BE2C (cell line): ENCODE measurements at regions not wholly inside any gene's neighbourhood (a gene's known extent, or its start where the extent isn't known, plus 50 kb on each side); places are given as distances from the start of the nearest gene placed in this dataset.

Source experiments
- DNase-seq: peaks from one replicate; pipeline ENCODE4 v3.0.0-alpha.2; 2020
- H3K27me3 ChIP-seq: fragments of 250-450 bp; sonication (Bioruptor Pico); 2 replicates; pipeline ENCODE4 v1.5.1; 2020; ENCODE audit warnings: mild to moderate bottlenecking
- H3K36me3 ChIP-seq: fragments of 250-450 bp; sonication (Bioruptor Pico); 2 replicates; pipeline ENCODE4 v1.5.1; 2020; ENCODE audit warnings: mild to moderate bottlenecking
- H3K4me1 ChIP-seq: fragments of 250-450 bp; sonication (Bioruptor Pico); 2 replicates; pipeline ENCODE4 v1.5.1; 2020
- H3K4me3 ChIP-seq: 2 replicates; pipeline ENCODE4 v1.5.1; 2011; ENCODE audit warnings: low read depth, low read length
- H3K9me3 ChIP-seq: fragments of 250-450 bp; sonication (Bioruptor Pico); 2 replicates; pipeline ENCODE4 v1.5.1; 2020
- TF ChIP-seq, protein P1 (sequence below): IDR thresholded peaks from 2 replicates; pipeline ENCODE4 v1.5.1; 2012; ENCODE audit warnings: mild to moderate bottlenecking, low read depth, low read length

DNA sequence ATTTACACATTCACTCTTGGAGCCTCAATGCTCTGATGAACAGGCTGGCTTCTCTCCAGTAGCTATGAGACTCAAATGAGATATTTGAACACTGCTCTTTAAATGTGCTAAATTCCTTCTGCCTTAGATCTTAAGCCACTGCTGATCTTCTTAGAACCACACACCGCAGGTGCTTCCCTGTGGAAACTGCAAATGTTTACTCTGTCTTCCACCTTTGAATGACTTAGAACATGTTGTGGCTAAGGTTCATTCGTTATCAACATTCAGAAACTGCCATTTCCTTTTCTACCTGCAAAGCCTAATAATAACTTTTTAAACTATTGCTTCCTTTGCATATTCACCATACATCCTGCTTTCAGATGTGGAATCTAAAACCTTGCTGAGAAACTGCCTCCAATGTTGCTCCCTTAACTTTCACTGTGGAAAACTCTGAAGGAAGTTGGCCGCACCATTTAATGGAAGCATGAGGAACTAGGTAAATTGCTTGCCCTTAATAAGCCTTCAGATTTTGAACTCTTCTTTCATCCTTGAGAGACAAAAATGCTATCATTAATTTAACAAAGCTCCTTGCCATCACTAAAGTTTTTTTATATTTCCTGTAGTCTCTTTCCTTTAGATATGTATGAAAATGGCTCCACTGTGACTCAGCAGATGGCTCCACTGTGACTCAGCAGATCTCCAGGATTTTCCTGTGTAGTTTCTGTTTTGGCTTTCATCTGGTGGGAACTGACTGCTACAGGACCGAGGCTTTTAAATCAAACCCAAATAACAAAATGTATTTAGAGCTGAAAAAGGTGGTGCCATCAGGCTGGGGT, 143.8 kb downstream of the TNFSF18 start:
- Histone ChIP-seq H3K36me3 (no peaks in the 10 kb centered on the region), H3K4me1 (no peaks in the 10 kb centered on the region; the same call in none of the 2 replicates), H3K9me3 (peaks cover 3% of the 10 kb centered on the region; the same call in 1 of the 2 replicates), H3K4me3 (no peak overlapping the region), H3K27me3 (no peaks in the 10 kb centered on the region)
- no peak for DNase-seq
- TF ChIP-seq, protein P1, sequence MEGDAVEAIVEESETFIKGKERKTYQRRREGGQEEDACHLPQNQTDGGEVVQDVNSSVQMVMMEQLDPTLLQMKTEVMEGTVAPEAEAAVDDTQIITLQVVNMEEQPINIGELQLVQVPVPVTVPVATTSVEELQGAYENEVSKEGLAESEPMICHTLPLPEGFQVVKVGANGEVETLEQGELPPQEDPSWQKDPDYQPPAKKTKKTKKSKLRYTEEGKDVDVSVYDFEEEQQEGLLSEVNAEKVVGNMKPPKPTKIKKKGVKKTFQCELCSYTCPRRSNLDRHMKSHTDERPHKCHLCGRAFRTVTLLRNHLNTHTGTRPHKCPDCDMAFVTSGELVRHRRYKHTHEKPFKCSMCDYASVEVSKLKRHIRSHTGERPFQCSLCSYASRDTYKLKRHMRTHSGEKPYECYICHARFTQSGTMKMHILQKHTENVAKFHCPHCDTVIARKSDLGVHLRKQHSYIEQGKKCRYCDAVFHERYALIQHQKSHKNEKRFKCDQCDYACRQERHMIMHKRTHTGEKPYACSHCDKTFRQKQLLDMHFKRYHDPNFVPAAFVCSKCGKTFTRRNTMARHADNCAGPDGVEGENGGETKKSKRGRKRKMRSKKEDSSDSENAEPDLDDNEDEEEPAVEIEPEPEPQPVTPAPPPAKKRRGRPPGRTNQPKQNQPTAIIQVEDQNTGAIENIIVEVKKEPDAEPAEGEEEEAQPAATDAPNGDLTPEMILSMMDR: no peak

- no peaks in the 10 kb centered on the region for H3K27me3 ChIP-seq
- H3K36me3 ChIP-seq: no peaks in the 10 kb centered on the region
- H3K4me3 ChIP-seq: no peak overlapping the region
- peaks cover 3% of the 10 kb centered on the region; the same call in 1 of the 2 replicates for H3K9me3 ChIP-seq
- no peak for DNase-seq
- no peaks in the 10 kb centered on the region; the same call in none of the 2 replicates for H3K4me1 ChIP-seq
- TF ChIP-seq, protein P1: no peak
These were observed 142.9 kb downstream of the TNFSF18 start for GRCh38 chr1:172907834-172908326.

DNA sequence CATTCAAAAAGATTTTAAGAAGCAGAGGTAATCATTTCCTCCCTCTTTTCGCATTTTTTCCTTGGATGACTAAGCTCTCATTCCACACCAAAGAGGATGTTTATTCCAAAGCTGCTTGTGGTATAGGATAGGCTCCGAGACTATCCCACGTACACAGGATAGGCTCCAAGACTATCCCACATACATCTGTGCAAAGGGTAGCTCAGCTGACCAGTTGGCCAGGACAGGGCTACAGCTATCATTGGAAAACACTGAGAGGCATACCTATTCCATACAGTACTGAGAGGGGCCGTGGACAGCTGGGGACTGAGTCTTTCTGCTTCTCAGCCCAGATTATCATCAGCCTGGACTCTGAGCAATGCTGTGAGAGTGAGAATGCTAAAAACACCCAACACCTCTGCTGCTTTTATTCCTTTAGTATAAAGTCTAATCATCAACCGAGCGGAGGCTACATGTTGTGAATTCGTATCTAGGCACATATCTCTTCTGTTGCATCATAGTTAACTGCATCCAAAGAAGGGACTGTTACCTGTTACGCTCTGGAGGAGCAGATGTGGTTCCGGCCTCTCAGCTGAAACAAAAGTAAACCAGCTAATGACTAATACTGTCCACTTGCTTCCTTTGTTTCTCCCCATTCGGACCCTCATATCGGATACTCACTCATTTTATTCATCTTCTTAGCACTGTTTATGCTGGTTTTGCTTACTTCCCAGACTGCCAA, 141.0 kb downstream of the TNFSF18 start:
- TF ChIP-seq, protein P1: no peak
- DNase-seq: no peak
- no peaks in the 10 kb centered on the region for H3K27me3 ChIP-seq
- H3K36me3 ChIP-seq: no peaks in the 10 kb centered on the region
- H3K4me1 ChIP-seq: no peaks in the 10 kb centered on the region; the same call in 1 of the 2 replicates
- no peak overlapping the region for H3K4me3 ChIP-seq
- H3K9me3 ChIP-seq: peaks cover 3% of the 10 kb centered on the region; the same call in 1 of the 2 replicates

DNA sequence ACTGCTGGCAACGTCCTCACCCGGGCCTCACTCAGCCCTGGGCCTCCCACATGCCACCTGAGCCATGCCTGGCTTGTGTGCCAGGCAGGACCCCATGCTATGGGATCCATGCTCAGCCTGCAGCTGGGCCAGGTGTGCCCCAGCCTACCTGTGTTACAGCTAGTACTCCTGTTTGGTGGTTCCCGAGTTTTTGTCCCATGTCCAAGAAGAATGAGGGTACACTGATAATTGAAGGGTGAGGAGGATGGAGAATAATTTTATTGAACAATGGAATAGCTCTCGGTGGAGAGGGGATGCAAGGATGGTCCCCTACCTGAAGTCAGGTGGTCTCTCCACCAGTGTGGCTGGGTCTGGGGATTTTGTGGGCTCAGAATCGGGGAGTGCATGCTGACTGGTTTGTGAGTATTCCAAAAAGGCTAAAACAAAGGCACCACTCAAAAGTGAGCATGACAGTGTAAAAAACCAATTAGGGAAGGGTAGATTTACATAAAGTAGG, 137.9 kb downstream of the TNFSF18 start:
- Histone ChIP-seq H3K36me3 (no peaks in the 10 kb centered on the region), H3K4me3 (no peak overlapping the region), H3K27me3 (no peaks in the 10 kb centered on the region), H3K9me3 (peaks cover under 1% of the 10 kb centered on the region; the same call in 1 of the 2 replicates), H3K4me1 (no peaks in the 10 kb centered on the region; the same call in 1 of the 2 replicates)
- DNase-seq: no peak
- TF ChIP-seq, protein P1: no peak

- Histone ChIP-seq H3K27me3 (no peaks in the 10 kb centered on the region), H3K4me1 (no peaks in the 10 kb centered on the region; the same call in 1 of the 2 replicates)
These were observed 136.1 kb downstream of the TNFSF18 start for GRCh38 chr1:172914501-172915144.

More at GRCh38 chr1:172914501-172915144, 136.1 kb downstream of the TNFSF18 start:
- DNase-seq: no peak
- Histone ChIP-seq H3K36me3 (no peaks in the 10 kb centered on the region), H3K9me3 (no peaks in the 10 kb centered on the region), H3K4me3 (no peak overlapping the region)
- TF ChIP-seq, protein P1: no peak
